ENCODE measurements at regions not wholly inside any gene's neighbourhood (a gene's known extent, or its start where the extent isn't known, plus 50 kb on each side); places are given as distances from the start of the nearest gene placed in this dataset.

DNA sequence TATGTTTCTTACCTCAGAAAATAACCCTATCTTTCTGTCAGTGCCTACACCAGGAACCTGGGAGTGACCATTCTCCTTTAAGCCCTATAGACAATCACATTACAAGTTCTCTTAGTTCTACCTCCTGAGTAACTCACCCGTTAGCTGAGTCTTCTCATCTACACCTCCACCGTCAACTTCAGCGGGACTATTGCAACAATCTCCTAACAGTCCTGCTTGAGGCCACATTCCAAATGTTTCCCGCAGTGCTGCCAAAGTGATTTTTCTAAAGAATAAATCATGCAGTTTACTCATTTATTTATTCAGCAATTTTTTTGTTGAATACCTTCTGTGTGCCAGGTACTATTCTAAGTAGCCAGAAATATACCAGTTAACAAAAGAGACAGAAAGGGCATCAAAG is 285.0 kb upstream of the GRIP1 start:
- TF ChIP-seq, protein P1, sequence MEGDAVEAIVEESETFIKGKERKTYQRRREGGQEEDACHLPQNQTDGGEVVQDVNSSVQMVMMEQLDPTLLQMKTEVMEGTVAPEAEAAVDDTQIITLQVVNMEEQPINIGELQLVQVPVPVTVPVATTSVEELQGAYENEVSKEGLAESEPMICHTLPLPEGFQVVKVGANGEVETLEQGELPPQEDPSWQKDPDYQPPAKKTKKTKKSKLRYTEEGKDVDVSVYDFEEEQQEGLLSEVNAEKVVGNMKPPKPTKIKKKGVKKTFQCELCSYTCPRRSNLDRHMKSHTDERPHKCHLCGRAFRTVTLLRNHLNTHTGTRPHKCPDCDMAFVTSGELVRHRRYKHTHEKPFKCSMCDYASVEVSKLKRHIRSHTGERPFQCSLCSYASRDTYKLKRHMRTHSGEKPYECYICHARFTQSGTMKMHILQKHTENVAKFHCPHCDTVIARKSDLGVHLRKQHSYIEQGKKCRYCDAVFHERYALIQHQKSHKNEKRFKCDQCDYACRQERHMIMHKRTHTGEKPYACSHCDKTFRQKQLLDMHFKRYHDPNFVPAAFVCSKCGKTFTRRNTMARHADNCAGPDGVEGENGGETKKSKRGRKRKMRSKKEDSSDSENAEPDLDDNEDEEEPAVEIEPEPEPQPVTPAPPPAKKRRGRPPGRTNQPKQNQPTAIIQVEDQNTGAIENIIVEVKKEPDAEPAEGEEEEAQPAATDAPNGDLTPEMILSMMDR (conservative IDR thresholded peaks at IDR 0.05) = no peak
- no peak overlapping the region for H3K27ac ChIP-seq

DNA sequence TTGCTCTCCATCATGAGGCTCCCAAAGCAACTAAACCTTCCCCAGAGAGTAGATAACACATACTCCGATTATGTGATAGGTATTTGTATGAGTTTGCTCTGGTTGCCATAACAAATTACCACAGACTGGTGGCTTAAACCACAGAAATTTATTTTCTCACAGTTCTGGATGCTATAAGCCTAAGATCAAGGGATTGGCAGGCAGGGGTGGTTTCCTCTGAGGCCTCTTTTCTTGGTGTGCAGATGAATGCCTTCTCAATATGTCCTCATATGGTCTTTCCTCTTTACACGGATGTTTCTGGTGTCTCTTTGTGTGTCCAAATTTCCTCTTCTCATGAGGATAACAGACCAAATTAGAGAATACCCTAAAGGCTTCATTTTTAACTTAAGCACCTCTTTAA is 285.8 kb upstream of the GRIP1 start:
- no peak overlapping the region for H3K27ac ChIP-seq
- TF ChIP-seq, protein P1 (conservative IDR thresholded peaks at IDR 0.05) = no peak

DNA sequence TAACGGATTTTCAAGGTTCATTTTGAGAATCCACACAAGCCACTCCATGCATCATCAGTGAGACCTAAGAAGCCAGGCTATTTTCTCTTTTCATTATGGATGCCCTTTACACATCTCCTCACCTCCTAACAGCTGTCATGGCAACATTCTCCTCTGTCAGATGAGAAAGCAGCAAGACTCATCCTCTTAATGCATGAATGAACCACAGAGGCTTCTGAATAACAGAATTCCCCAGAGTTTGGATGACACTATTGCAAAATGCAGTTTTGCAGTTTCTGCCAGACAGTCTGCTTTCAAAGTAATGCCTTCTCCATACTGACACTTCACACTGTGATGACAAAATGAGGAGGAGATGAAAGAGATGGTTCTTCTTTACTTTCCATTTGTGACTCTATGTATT is 286.7 kb upstream of the GRIP1 start:
- TF ChIP-seq, protein P1 (conservative IDR thresholded peaks at IDR 0.05) = no peak
- no peak overlapping the region for H3K27ac ChIP-seq

DNA sequence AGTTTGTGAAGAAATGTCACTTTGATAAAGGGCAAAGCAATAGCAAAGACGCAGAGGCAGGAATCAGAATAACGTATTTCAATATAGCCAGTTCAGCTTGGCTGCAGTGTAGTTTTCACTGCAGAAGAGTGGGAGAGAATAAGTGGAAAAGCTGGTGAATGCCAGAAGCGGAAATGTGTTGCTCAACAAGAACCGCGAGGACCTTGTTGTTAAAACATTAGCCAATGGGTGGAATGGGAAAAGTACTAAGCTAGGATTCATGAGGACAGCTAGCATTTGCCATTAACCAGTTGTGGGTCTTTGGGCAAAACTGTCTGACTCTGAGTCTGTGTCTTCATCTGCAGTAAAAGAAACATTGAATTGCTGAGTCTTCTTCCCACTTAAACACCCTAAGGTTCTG is 292.9 kb upstream of the GRIP1 start:
- no peak overlapping the region for H3K27ac ChIP-seq
- TF ChIP-seq, protein P1 (conservative IDR thresholded peaks at IDR 0.05) = no peak

DNA sequence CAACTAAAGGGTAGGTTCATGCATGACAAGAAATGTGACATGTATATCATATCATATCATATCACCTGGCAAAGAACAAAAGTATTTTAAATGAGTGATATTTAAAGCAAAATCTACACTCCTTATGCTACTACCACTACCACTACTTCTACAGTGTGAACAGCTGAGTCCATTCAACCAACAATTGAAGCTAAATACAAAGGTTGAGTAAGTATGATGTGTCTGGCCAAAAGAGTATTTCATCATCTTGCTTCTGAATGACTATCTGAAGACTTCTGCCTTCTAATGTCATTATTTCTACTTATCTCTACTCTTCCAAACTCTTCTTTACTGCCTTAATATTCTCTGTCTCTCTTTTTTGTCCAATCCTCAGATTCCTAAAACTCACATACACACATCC is 292.6 kb upstream of the CAND1 start:
- no peak overlapping the region for H3K27ac ChIP-seq
- TF ChIP-seq, protein P1 (conservative IDR thresholded peaks at IDR 0.05) = no peak

DNA sequence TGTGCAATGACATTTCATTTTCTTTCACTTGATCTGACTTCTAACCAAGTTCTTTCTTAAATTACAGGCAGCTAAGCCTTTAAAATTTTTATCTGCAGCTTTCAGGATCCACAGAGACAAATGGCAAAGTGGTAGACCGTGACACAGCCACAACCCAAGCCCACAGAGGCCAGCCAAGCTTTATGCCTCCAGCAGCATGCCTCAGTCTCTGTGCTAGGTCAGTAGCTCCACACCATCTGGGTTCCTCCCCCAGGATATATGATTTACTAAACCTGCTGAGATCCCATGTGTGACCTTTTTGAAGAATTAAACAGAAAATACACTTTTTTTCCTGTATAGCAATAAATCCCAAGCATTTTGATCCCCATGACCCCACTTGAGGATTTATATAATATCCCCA is 290.4 kb upstream of the CAND1 start:
- H3K27ac ChIP-seq = no peak overlapping the region
- TF ChIP-seq, protein P1 (conservative IDR thresholded peaks at IDR 0.05) = no peak

DNA sequence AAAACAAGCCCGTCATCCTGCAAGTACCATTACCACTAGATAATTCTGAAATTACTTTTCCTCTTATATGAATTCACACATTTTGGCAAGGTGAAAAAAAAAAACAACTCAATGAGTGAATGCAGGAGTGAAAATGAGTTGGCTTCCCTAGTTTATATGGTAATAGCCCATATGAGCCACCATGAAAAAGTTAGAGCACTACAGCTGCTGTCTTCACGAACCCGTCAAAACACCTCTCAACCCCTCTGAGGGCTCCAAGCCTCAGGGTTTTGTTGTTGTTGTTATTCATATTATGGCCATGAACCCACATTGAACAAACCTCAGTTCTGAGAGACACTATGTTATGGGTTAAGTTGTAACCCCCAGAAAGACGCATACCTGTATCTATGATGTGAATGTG is 289.9 kb upstream of the CAND1 start:
- H3K27ac ChIP-seq = no peak overlapping the region
- TF ChIP-seq, protein P1 (conservative IDR thresholded peaks at IDR 0.05) = no peak

DNA sequence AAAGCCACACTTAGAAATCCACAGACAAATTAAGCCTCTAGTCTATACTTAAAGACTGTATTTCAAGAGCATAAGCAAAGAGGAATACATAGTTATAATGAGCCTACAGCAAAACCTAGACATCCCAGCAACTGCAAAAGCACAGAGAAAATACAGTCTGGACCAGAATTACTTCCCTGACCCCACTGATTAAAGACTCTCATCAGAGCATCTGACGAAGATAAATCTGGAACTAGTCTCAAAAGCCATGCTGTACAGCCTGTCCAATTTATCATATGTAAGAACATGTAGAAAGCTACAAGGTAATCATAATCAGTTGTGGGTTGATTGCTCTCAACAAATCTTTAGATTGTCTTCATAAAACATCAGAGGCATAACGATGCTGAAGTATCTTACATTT is 285.1 kb upstream of the CAND1 start:
- H3K27ac ChIP-seq = no peak overlapping the region
- TF ChIP-seq, protein P1 (conservative IDR thresholded peaks at IDR 0.05) = no peak

All from VCaP (cell line).